SK-N-SH treated with all-trans-retinoic acid at 6 μM for 48 hours (cell line): ENCODE measurements at regions not wholly inside any gene's neighbourhood (a gene's known extent, or its start where the extent isn't known, plus 50 kb on each side); places are given as distances from the start of the nearest gene placed in this dataset.

ENCODE experiments used
- ATAC-seq: fragments of 200-7000 bp; cut with Tn5 transposase; 3 replicates; pipeline ENCODE4 v1.9.1; 2020; ENCODE audit warnings: mild to moderate bottlenecking, moderate library complexity
- ARNTL ChIP-seq: fragments of 450-650 bp; formaldehyde crosslinking; IDR thresholded peaks from 2 replicates; pipeline ENCODE4 v1.5.0; 2020; ENCODE audit warnings: low read depth, mild to moderate bottlenecking, moderate library complexity, borderline replicate concordance
- BACH2 ChIP-seq: fragments of 250-450 bp; sonication (Bioruptor Pico); IDR thresholded peaks from 2 replicates; pipeline ENCODE4 v1.9.0; 2021; ENCODE audit warnings: mild to moderate bottlenecking, borderline replicate concordance
- CREB5 ChIP-seq: fragments of 250-450 bp; sonication (Bioruptor Pico); IDR thresholded peaks from 2 replicates; pipeline ENCODE4 v1.5.1; 2020; ENCODE audit warnings: low read depth, mild to moderate bottlenecking, moderate library complexity
- CSDC2 ChIP-seq: fragments of 250-450 bp; sonication (Bioruptor Pico); IDR thresholded peaks from 2 replicates; pipeline ENCODE4 v1.5.0; 2020; ENCODE audit warnings: mild to moderate bottlenecking, moderate library complexity
- ESRRG ChIP-seq: fragments of 250-450 bp; sonication (Bioruptor Pico); IDR thresholded peaks from 2 replicates; pipeline ENCODE4 v1.6.1; 2021; ENCODE audit warnings: mild to moderate bottlenecking
- GLIS3 ChIP-seq: fragments of 250-450 bp; sonication (Bioruptor Pico); IDR thresholded peaks from 2 replicates; pipeline ENCODE4 v1.5.0; 2020; ENCODE audit warnings: mild to moderate bottlenecking, moderate library complexity
- OSR1 ChIP-seq: fragments of 250-450 bp; sonication (Bioruptor Pico); IDR thresholded peaks from 2 replicates; pipeline ENCODE4 v1.8.0; 2022; ENCODE audit warnings: moderate library complexity, mild to moderate bottlenecking, inconsistent platforms
- POU6F1 ChIP-seq: fragments of 250-450 bp; sonication (Bioruptor Pico); IDR thresholded peaks from 2 replicates; pipeline ENCODE4 v1.8.0; 2021; ENCODE audit warnings: low read depth, mild to moderate bottlenecking, moderate library complexity, borderline replicate concordance
- RARB ChIP-seq: fragments of 250-450 bp; sonication (Bioruptor Pico); IDR thresholded peaks from 2 replicates; pipeline ENCODE4 v1.8.0; 2021; ENCODE audit warnings: mild to moderate bottlenecking, moderate library complexity
- SNAI2 ChIP-seq: fragments of 250-450 bp; sonication (Bioruptor Pico); IDR thresholded peaks from 2 replicates; pipeline ENCODE4 v1.5.0; 2020; ENCODE audit warnings: mild to moderate bottlenecking, moderate library complexity
- TCF4 ChIP-seq: fragments of 250-450 bp; sonication (Bioruptor Pico); IDR thresholded peaks from 2 replicates; pipeline ENCODE4 v1.8.0; 2021; ENCODE audit warnings: mild to moderate bottlenecking, moderate library complexity, borderline replicate concordance
- TSHZ2 ChIP-seq: fragments of 250-450 bp; sonication (Bioruptor Pico); IDR thresholded peaks from 2 replicates; pipeline ENCODE4 v1.5.0; 2020; ENCODE audit warnings: mild to moderate bottlenecking, moderate library complexity
- ZC3H10 ChIP-seq: fragments of 250-450 bp; sonication (Bioruptor Pico); IDR thresholded peaks from 2 replicates; pipeline ENCODE4 v1.5.1; 2021; ENCODE audit warnings: mild to moderate bottlenecking, moderate library complexity
- ZFP3 ChIP-seq: fragments of 250-450 bp; sonication (Bioruptor Pico); IDR thresholded peaks from 2 replicates; pipeline ENCODE4 v1.5.0; 2020; ENCODE audit warnings: mild to moderate bottlenecking, moderate library complexity
- ZFP30 ChIP-seq: fragments of 450-650 bp; formaldehyde crosslinking; IDR thresholded peaks from 2 replicates; pipeline ENCODE4 v1.5.0; 2022; ENCODE audit warnings: mild to moderate bottlenecking, moderate library complexity
- ZNF70 ChIP-seq: fragments of 450-650 bp; formaldehyde crosslinking; IDR thresholded peaks from 2 replicates; pipeline ENCODE4 v1.5.0; 2020; ENCODE audit warnings: mild to moderate bottlenecking, moderate library complexity
- ZNF8 ChIP-seq: fragments of 450-650 bp; formaldehyde crosslinking; IDR thresholded peaks from 2 replicates; pipeline ENCODE4 v1.5.0; 2020; ENCODE audit warnings: mild to moderate bottlenecking, moderate library complexity
- TF ChIP-seq, protein P1 (sequence below): fragments of 250-450 bp; sonication (Bioruptor Pico); IDR thresholded peaks from 2 replicates; pipeline ENCODE4 v1.5.1; 2021; ENCODE audit warnings: mild to moderate bottlenecking, moderate library complexity
- TF ChIP-seq, protein P2 (sequence below): fragments of 250-450 bp; sonication (Bioruptor Pico); IDR thresholded peaks from 2 replicates; pipeline ENCODE4 v1.8.0; 2020; ENCODE audit warnings: mild to moderate bottlenecking, moderate library complexity, borderline replicate concordance

- no peak for ATAC-seq
- TF ChIP-seq ZNF70 (CRISPR knock-in tag), result no peak
- TF ChIP-seq ZNF8, result no peak
- TF ChIP-seq BACH2 (CRISPR knock-in tag), result no peak
- TF ChIP-seq RARB (CRISPR knock-in tag), result no peak
- TF ChIP-seq, protein P1, sequence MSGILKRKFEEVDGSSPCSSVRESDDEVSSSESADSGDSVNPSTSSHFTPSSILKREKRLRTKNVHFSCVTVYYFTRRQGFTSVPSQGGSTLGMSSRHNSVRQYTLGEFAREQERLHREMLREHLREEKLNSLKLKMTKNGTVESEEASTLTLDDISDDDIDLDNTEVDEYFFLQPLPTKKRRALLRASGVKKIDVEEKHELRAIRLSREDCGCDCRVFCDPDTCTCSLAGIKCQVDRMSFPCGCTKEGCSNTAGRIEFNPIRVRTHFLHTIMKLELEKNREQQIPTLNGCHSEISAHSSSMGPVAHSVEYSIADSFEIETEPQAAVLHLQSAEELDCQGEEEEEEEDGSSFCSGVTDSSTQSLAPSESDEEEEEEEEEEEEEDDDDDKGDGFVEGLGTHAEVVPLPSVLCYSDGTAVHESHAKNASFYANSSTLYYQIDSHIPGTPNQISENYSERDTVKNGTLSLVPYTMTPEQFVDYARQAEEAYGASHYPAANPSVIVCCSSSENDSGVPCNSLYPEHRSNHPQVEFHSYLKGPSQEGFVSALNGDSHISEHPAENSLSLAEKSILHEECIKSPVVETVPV (CRISPR knock-in tag), result no peak
- no peak for TF ChIP-seq TCF4 (CRISPR knock-in tag)
- no peak for TF ChIP-seq ZFP30
- TF ChIP-seq GLIS3 (CRISPR knock-in tag), result no peak
- no peak for TF ChIP-seq TSHZ2 (CRISPR knock-in tag)
- no peak for TF ChIP-seq OSR1 (CRISPR knock-in tag)
- TF ChIP-seq ZC3H10 (CRISPR knock-in tag), result no peak
These were observed 77.3 kb upstream of the GRIN2B start for GRCh38 chr12:14058717-14059116.

DNA sequence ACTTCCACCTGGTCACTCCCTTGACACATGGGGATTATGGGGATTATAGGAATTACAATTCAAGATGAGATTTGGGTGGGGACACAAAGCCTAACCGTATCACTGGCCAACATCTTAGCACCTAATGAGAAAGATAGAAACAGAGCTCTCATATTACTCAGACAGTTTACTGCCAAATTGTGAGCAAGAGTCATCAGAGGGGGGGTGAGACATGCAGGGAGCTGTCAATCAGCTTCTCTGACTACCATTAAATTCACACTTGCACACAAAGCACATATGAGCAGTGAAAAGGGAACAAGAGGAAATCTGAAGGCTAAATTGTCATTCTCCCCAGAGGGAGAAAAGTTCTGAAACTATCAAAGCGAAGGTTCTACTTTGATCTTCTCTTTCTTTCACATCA lies 78.1 kb upstream of the GRIN2B start:
- ATAC-seq, result no peak
- TF ChIP-seq ZFP3 (CRISPR knock-in tag) (no peak), TSHZ2 (CRISPR knock-in tag) (no peak), ZFP30 (no peak), ESRRG (no peak), POU6F1 (CRISPR knock-in tag) (no peak), CREB5 (no peak), ARNTL (no peak), ZNF70 (CRISPR knock-in tag) (no peak), CSDC2 (CRISPR knock-in tag) (no peak)

DNA sequence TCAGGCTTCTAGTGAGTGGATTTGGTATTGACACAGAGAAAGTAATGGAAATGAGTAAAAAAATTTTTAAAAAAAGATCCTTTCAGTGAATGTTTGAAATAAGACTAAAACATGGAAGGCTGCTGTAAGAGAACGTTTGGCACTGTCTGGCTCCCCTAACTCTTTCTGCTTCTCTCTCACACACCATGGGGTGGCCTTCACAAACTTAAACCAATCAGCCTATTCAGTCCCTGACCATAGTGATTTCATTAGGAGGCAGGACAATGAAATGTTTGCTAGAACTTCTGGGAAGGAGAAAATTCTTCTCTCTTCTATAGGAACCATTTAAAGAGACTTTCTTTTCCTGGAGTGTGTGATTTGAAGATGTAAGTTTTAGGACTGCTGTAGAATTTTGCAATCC lies 84.2 kb upstream of the GRIN2B start:
- no peak for ATAC-seq
- TF ChIP-seq ZFP30 (no peak), SNAI2 (CRISPR knock-in tag) (no peak), TSHZ2 (CRISPR knock-in tag) (no peak), GLIS3 (CRISPR knock-in tag) (no peak), ARNTL (no peak), POU6F1 (CRISPR knock-in tag) (no peak), ZC3H10 (CRISPR knock-in tag) (no peak)
- TF ChIP-seq, protein P2, sequence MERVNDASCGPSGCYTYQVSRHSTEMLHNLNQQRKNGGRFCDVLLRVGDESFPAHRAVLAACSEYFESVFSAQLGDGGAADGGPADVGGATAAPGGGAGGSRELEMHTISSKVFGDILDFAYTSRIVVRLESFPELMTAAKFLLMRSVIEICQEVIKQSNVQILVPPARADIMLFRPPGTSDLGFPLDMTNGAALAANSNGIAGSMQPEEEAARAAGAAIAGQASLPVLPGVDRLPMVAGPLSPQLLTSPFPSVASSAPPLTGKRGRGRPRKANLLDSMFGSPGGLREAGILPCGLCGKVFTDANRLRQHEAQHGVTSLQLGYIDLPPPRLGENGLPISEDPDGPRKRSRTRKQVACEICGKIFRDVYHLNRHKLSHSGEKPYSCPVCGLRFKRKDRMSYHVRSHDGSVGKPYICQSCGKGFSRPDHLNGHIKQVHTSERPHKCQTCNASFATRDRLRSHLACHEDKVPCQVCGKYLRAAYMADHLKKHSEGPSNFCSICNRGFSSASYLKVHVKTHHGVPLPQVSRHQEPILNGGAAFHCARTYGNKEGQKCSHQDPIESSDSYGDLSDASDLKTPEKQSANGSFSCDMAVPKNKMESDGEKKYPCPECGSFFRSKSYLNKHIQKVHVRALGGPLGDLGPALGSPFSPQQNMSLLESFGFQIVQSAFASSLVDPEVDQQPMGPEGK (CRISPR knock-in tag), result no peak
- TF ChIP-seq, protein P1 (CRISPR knock-in tag), result no peak
